GM06990 (cell line): ENCODE measurements at regions not wholly inside any gene's neighbourhood (a gene's known extent, or its start where the extent isn't known, plus 50 kb on each side); places are given as distances from the start of the nearest gene placed in this dataset.
"Not testable (repeated sequence)": the region's sequence is repeated elsewhere in the genome, so short reads cannot be mapped to it uniquely, and the experiment has no call there.

Experiments used
- DNase-seq: peaks from one replicate; pipeline ENCODE4 v3.0.0-alpha.2; 2011; ENCODE audit not compliant: insufficient read length; ENCODE audit errors: extremely low read depth
- H3K27me3 ChIP-seq: replicated peaks from 2 replicates; pipeline ENCODE4 v1.6.0; 2011; ENCODE audit warnings: low read length; ENCODE audit not compliant: control insufficient read depth, insufficient read depth
- H3K36me3 ChIP-seq: 2 replicates; pipeline ENCODE4 v1.5.1; 2011; ENCODE audit warnings: low read length; ENCODE audit not compliant: control insufficient read depth, insufficient read depth
- H3K4me3 ChIP-seq: replicated peaks from 2 replicates; pipeline ENCODE4 v1.5.1; 2011; ENCODE audit warnings: low read depth, mild to moderate bottlenecking, control low read depth, low read length
- CTCF ChIP-seq: IDR thresholded peaks from 2 replicates; pipeline ENCODE4 v1.5.1; 2011; ENCODE audit warnings: low read length, control low read depth, mild to moderate bottlenecking, inconsistent platforms; ENCODE audit not compliant: insufficient read depth, poor library complexity, severe bottlenecking

- no peak for DNase-seq
- TF ChIP-seq CTCF, result no peak
- no peaks in the 10 kb centered on the region for H3K27me3 ChIP-seq
- H3K36me3 ChIP-seq, result no peaks in the 10 kb centered on the region
- no peak overlapping the region for H3K4me3 ChIP-seq
These were observed 279.8 kb upstream of the MAGEB18 start for GRCh38 chrX:25858273-25858880.

GRCh38 chrX:25860322-25860721 lies 277.8 kb upstream of the MAGEB18 start:
- TF ChIP-seq CTCF, result no peak

GRCh38 chrX:25869761-25870160 lies 268.4 kb upstream of the MAGEB18 start:
- no peak for DNase-seq
- no peak for TF ChIP-seq CTCF
- Histone ChIP-seq H3K36me3 (no peaks in the 10 kb centered on the region), H3K27me3 (no peaks in the 10 kb centered on the region), H3K4me3 (no peak overlapping the region)

More at GRCh38 chrX:25860322-25860721, 277.8 kb upstream of the MAGEB18 start:
- no peaks in the 10 kb centered on the region for H3K27me3 ChIP-seq
- no peak overlapping the region for H3K4me3 ChIP-seq
- no peak for DNase-seq
- H3K36me3 ChIP-seq, result no peaks in the 10 kb centered on the region

GRCh38 chrX:25872786-25873185 lies 265.4 kb upstream of the MAGEB18 start:
- no peak for TF ChIP-seq CTCF
- H3K27me3 ChIP-seq, result no peaks in the 10 kb centered on the region
- H3K4me3 ChIP-seq, result no peak overlapping the region
- no peaks in the 10 kb centered on the region for H3K36me3 ChIP-seq
- no peak for DNase-seq

GRCh38 chrX:25873196-25873595 lies 264.9 kb upstream of the MAGEB18 start:
- Histone ChIP-seq H3K27me3 (no peaks in the 10 kb centered on the region), H3K4me3 (no peak overlapping the region), H3K36me3 (no peaks in the 10 kb centered on the region)
- TF ChIP-seq CTCF, result no peak
- no peak for DNase-seq

GRCh38 chrX:25878806-25879205 lies 259.3 kb upstream of the MAGEB18 start:
- TF ChIP-seq CTCF, result no peak
- H3K27me3 ChIP-seq, result no peaks in the 10 kb centered on the region
- DNase-seq, result no peak
- no peaks in the 10 kb centered on the region for H3K36me3 ChIP-seq
- no peak overlapping the region for H3K4me3 ChIP-seq

- H3K36me3 ChIP-seq, H3K4me3 ChIP-seq, H3K27me3 ChIP-seq, DNase-seq: not testable (repeated sequence)
These were observed 255.6 kb upstream of the MAGEB18 start for GRCh38 chrX:25882503-25882902.
